NB4 (cell line): ENCODE measurements at regions not wholly inside any gene's neighbourhood (a gene's known extent, or its start where the extent isn't known, plus 50 kb on each side); places are given as distances from the start of the nearest gene placed in this dataset.

Experiments
- DNase-seq: peaks from one replicate; pipeline ENCODE4 v3.0.0; 2010; ENCODE audit warnings: low read depth
- H3K4me3 ChIP-seq: one replicate; pipeline ENCODE4 v1.5.1; 2011; ENCODE audit warnings: mild to moderate bottlenecking, low read depth, low read length, moderate library complexity
- CTCF ChIP-seq: IDR thresholded peaks from one replicate; pipeline ENCODE4 v1.5.1; 2012; ENCODE audit warnings: low read depth, low read length
- MAX ChIP-seq: IDR thresholded peaks from 2 replicates; pipeline ENCODE4 v1.6.1; 2011; ENCODE audit warnings: low read depth, low read length
- MYC ChIP-seq: IDR thresholded peaks from 2 replicates; pipeline ENCODE4 v1.6.1; 2011; ENCODE audit warnings: low read depth, low read length
- POLR2A ChIP-seq: IDR thresholded peaks from 2 replicates; pipeline ENCODE4 v1.6.1; 2011; ENCODE audit warnings: mild to moderate bottlenecking; ENCODE audit not compliant: insufficient read length; ENCODE audit errors: extremely low read depth

GRCh38 chr13:65026505-65026904, 2203.6 kb downstream of the PCDH9 start:
- TF ChIP-seq CTCF (no peak), POLR2A (no peak)
- H3K4me3 ChIP-seq, result no peak overlapping the region
- DNase-seq, result no peak

- DNase-seq, result no peak
- no peak for TF ChIP-seq MYC
- TF ChIP-seq POLR2A, result no peak
- no peak for TF ChIP-seq MAX
- no peak for TF ChIP-seq CTCF
- no peak overlapping the region for H3K4me3 ChIP-seq
These were observed 2218.8 kb downstream of the PCDH9 start for GRCh38 chr13:65011378-65011777.

GRCh38 chr13:64997438-64997837, 2232.7 kb downstream of the PCDH9 start:
- H3K4me3 ChIP-seq, result no peak overlapping the region
- no peak for TF ChIP-seq MAX
- TF ChIP-seq CTCF, result no peak
- TF ChIP-seq MYC, result no peak
- TF ChIP-seq POLR2A, result no peak
- no peak for DNase-seq

GRCh38 chr13:64993514-64994164, 2236.5 kb downstream of the PCDH9 start:
- DNase-seq, result peak; percentile 46
- TF ChIP-seq MAX (no peak), POLR2A (no peak), CTCF (no peak), MYC (no peak)

GRCh38 chr13:64992314-64992713, 2237.8 kb downstream of the PCDH9 start:
- TF ChIP-seq CTCF (no peak), MAX (no peak), MYC (no peak), POLR2A (no peak)
- no peak overlapping the region for H3K4me3 ChIP-seq
- DNase-seq, result no peak

More at GRCh38 chr13:64993514-64994164, 2236.5 kb downstream of the PCDH9 start:
- no peak overlapping the region for H3K4me3 ChIP-seq

- TF ChIP-seq POLR2A, result no peak
- no peak for TF ChIP-seq MAX
- TF ChIP-seq MYC, result no peak
- no peak for TF ChIP-seq CTCF
- no peak for DNase-seq
- H3K4me3 ChIP-seq, result no peak overlapping the region
These were observed 2245.1 kb downstream of the PCDH9 start for GRCh38 chr13:64985075-64985474.
